Erythroblast (primary cell): ENCODE measurements at regions not wholly inside any gene's neighbourhood (a gene's known extent, or its start where the extent isn't known, plus 50 kb on each side); places are given as distances from the start of the nearest gene placed in this dataset.

Experiments used
- GATA1 ChIP-seq: IDR thresholded peaks from 2 replicates; pipeline ENCODE4 v1.6.1; 2011; ENCODE audit warnings: low read depth, mild to moderate bottlenecking, control low read depth, low read length, moderate library complexity
- POLR2A ChIP-seq: IDR thresholded peaks from 2 replicates; pipeline ENCODE4 v1.6.1; 2011; ENCODE audit warnings: mild to moderate bottlenecking, low read length

DNA sequence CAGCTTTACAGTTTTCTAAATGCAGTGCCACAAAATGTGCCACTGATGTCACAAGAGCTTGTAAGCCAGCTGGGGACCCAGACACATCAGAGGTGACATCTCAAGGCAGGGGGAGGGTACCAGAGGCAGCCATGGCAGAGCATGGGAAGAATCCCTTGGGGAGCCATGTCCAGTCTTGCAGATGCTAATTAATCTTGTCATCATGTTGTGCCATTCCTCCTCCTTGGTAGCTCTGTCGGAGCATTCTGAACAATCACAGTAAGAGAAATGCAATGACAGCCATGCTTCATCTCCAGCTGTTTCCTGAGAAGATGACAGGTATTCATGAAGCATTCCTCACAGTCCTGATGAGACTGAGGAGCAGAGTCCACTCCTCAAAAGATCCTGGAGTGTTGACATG lies 287.9 kb downstream of the RPAP3 start:
- TF ChIP-seq POLR2A (no peak), GATA1 (no peak)
